ENCODE measurements at regions not wholly inside any gene's neighbourhood (a gene's known extent, or its start where the extent isn't known, plus 50 kb on each side); places are given as distances from the start of the nearest gene placed in this dataset.
"Not testable (repeated sequence)": the region's sequence is repeated elsewhere in the genome, so short reads cannot be mapped to it uniquely, and the experiment has no call there.

GRCh38 chrX:13386636-13387035, 66.8 kb upstream of the ATXN3L start:
- DNase-seq (ENCODE audit: low read depth in 2 of 2): no peak

- DNase-seq (ENCODE audit: low read depth in 2 of 2): no peak
Observed at GRCh38 chrX:13386092-13386491, 66.2 kb upstream of the ATXN3L start.

GRCh38 chrX:13383907-13384306, 64.1 kb upstream of the ATXN3L start:
- DNase-seq (ENCODE audit: low read depth in 2 of 2): no peak

GRCh38 chrX:13381514-13381913, 61.7 kb upstream of the ATXN3L start:
- DNase-seq (ENCODE audit: low read depth in 2 of 2): no peak

- DNase-seq (ENCODE audit: low read depth in 2 of 2): no peak
Observed at GRCh38 chrX:13380211-13380610, 60.4 kb upstream of the ATXN3L start.

GRCh38 chrX:13378562-13379518, 59.0 kb upstream of the ATXN3L start:
- DNase-seq (ENCODE audit: low read depth in 2 of 2): not testable (repeated sequence)

GRCh38 chrX:13377550-13377934, 57.7 kb upstream of the ATXN3L start:
- no peak for DNase-seq (ENCODE audit: low read depth in 2 of 2)

GRCh38 chrX:13376857-13377549, 57.1 kb upstream of the ATXN3L start:
- DNase-seq (ENCODE audit: low read depth in 2 of 2): no peak

GRCh38 chrX:13375596-13375995, 55.7 kb upstream of the ATXN3L start:
- not testable (repeated sequence) for DNase-seq (ENCODE audit: low read depth in 2 of 2)

GRCh38 chrX:13374364-13374763, 54.5 kb upstream of the ATXN3L start:
- no peak for DNase-seq (ENCODE audit: low read depth in 2 of 2)

- no peak for DNase-seq (ENCODE audit: low read depth in 2 of 2)
Observed at GRCh38 chrX:13373431-13374187, 53.8 kb upstream of the ATXN3L start.

GRCh38 chrX:13373027-13373426, 53.2 kb upstream of the ATXN3L start:
- DNase-seq (ENCODE audit: low read depth in 2 of 2): no peak

GRCh38 chrX:13372203-13372980, 52.5 kb upstream of the ATXN3L start:
- no peak for DNase-seq (ENCODE audit: low read depth in 2 of 2)

- no peak for DNase-seq (ENCODE audit: low read depth in 2 of 2)
Observed at GRCh38 chrX:13371186-13371585, 51.3 kb upstream of the ATXN3L start.

GRCh38 chrX:13370713-13371112, 50.9 kb upstream of the ATXN3L start:
- no peak for DNase-seq (ENCODE audit: low read depth in 2 of 2)
